CD4-positive, alpha-beta T cell treated with Interleukin-21 for 1 hour (primary cell): ENCODE measurements at regions not wholly inside any gene's neighbourhood (a gene's known extent, or its start where the extent isn't known, plus 50 kb on each side); places are given as distances from the start of the nearest gene placed in this dataset.

ENCODE experiments used
- DNase-seq: peaks from one replicate; pipeline ENCODE4 v3.0.0-alpha.2; 2020

DNA sequence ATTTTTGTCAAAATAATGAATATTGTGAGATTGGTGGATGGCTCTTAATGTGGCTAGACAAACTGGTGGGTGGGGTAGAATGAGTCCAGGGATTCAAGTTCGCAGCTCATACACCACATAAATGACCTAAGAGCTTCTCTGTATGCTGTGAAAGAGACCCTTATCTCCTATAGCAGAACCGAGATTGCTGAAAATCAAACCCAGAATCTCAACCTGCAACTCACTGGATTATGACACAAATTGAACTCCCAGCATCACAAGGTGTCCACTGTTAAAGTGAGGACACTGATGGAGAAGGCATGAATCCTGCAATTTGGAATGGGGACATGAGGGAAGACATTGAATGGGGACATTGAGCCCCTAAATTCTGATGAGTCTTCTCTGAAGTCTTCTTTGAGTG lies 51.3 kb upstream of the CNKSR3 start:
- no peak for DNase-seq

DNA sequence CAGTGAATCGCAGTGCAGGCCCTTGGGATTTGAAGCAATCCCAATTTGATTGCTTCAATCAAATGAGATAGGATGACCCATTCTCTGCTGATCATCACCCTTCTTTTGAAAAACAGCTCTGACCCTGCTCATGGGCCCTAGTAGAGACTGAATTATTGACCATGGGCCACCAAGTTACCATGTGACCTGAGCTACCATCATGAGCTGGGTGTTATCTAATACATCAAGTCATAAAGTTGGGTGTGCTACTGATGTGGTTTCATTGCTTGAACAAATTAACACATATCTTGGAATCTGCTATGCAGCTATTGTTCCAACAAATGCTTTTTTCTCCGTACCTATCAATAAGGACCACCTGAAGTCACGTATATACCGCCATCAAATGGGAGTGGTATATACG lies 54.8 kb upstream of the CNKSR3 start:
- DNase-seq, result no peak

DNA sequence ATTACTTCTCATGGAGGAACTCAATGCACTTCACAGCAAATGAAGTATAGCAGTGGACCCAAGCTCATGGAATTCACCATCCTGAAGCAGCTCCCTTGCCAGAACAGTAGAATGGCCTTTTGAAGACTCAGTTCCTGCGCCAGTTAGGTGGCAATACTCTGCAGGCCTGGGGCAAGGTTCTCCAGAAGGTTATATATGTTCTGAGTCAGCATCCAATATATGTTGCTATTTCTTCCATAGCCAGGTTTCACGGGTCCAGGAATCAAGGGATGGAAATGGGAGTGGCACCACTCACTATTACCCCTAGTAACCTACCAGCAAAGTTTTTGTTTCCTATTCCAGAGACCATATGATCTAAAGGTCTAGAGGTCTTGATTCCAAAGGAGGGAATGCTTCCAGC lies 56.4 kb upstream of the CNKSR3 start:
- no peak for DNase-seq

DNA sequence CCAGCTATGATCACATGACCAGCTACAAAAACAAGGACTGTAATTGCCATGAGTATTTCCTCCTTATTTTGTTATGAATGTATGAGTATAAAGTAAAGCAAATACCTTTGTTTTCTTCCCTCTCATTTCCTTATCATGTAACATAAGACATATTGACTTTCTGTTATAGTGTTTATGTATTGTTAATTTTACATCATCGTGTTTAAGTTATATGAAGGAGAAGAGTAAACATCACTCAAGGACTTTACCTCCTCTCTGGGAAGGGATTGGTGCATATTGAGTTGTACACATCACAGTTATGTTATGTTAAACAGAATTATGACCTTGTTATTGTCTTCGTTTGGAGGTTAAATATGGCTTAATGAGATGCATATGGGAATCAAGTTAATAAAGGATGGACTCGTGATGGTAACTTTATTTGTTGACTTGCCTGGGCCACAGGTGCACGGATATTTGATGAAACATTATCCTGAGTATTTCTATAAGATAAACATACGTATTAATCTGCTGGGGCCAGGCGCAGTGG lies 57.3 kb upstream of the CNKSR3 start:
- no peak for DNase-seq

DNA sequence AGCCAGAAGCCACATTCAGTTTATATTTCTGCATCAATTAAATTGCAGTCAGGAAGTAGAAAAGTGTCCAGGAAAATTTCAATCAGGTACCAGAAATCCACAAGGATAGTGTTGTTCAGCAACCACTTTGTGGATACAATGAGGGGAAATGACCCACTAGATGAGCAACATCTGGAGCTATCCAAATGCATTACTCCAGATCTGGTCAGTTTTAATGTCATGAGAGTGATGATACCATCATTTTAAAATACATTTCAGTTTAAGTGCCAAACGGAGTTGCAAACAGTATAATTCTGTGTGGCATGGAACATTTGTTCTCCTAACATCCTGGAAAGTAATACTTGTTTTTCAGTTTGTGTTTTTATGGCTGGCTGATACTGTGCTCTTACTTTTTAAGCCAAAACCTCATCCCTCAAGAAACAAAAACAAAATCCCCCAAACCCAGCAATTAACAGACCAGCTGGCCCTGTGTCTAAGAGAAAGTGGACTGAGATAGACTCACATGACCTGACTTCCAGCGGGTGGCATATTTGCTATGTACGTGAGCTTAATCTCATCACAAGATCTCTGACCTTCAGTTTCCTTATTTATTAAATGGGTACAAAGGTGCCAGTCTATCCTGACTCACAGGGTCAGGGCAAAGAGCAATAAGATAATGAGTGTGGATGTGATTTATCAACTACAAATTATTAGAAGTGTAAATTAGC lies 58.8 kb upstream of the CNKSR3 start:
- DNase-seq, result no peak

DNA sequence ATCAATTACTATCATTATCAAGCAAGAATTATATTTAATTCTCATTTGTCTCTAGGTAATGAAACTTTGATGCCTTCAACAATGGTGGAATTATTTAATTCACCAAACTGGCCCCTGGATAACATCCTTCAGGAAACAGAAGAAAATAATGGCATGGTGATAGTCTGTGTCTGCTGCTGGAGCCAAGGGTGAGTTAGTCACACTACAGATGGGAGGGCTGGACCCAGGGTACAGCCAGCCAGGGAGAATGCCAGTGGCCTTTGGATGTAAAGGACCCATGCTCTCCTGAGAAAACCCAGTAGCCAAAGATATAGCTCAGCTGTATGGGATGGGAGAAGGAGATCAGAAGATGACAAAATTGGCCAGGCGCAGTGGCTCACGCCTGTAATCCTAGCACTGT lies 60.0 kb upstream of the CNKSR3 start:
- DNase-seq, result no peak

DNA sequence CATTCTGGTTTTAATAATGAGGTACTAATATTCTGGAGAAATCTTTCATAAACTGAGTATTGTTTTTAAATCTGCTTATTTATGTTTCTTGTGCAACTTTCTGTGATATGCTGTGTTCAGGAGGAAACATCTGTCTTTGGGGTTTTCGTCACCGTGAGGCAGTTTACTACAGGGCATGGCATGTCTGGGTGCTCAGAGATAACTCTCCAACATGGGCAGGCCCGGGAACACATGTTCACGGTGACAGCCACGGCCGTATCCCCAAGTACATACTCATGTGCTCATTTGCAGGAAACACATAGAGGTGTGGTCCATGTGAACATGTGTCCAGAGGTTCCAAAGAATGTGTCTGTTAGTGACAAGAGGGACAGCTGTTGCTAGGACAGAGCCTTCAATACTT lies 62.1 kb upstream of the CNKSR3 start:
- DNase-seq, result no peak

DNA sequence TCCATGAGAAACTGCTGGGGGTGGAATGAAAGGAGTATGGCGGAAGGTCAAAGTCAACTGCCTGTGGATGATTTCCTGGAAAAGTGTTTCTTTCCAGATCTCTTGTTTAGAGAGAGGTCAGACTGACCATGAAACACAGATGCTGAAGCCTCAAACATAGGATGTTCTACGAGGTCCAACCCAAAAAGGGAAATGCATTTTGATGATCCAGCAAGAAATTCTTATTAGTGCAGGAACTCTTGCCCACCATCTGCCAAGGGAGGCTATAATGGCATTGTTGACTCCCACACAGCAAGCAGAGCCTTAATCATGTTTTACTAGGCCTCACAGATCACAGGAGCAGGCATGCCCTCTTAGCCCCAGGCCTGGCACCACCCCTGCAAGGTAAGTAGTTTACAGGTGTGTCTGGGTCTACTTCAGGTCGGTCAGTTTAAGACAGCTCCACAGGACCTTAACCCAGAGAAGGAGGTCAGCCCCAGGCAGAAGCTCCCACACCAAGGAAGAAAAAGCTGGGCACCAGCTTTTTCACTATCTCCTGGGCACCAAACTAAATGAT lies 67.6 kb upstream of the CNKSR3 start:
- no peak for DNase-seq

DNA sequence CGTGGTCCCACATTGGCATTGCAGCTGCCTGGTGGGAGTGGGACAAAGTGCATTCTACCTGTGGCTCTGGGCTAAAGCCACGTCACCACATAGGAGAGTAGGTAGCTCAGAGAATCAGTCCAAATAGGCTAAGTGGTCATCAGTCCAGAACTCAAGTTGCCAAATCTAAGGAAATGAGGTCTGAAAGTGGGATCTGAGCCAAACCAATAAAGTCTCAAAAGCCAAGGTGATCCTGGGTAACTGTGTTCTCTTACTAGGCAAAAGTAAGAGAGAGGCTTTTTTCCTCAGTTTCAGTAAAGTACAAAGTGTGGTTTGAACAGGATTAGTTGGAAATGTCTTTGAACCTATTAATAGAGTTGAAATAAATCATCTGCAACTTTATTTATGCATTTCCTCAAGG lies 68.6 kb upstream of the CNKSR3 start:
- no peak for DNase-seq

DNA sequence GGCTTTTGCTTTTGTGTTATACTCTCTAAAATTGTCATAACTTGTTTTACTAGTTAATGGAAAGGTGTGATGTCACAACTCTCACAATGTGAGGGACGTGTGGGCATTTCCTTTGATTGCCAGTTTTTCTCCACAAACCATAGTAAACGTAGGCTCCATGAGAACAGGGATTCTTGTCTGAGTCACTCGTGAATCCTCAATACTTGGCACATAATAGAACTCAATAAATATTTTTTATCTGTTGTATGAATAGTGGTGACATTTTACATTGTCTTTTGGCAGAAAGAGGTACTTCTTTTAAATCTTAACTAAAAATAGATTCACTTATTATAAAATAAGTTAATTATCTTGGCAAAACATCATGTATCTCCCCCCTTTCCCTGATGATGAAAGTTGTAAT lies 69.0 kb upstream of the CNKSR3 start:
- no peak for DNase-seq

DNA sequence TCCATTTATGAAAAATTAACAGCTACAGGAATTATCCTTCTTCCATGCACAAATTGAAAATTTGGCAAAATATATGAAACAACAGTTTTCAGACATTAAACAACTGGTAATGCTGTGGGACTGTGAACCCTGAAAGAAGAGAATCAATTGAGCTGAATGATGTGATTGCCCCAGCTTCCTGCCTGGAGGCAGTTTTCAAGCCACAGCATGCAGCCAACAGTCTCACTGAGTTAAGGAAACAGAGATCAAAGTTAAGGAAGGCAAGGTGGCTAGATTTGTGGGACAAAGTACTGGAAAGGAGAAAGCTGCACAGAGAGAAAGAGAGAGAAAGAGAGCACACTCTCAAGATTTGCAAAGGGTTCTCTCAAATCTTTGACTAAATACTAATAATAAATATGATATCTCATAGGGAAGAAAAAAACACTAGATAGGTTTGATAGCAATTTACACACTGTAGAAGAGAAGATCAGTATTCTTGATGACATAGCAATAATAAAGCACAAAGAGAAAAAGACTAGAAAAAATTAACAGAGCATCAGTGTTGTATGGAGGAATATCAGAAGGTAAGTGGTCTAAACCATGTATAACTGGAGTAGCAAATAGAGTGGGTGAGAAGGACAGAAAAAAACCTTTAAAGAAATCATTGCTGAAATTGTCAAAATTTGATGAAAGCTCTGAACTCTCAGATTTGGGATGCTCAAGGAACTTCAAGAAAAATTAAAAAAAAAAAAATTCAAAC lies 70.1 kb upstream of the CNKSR3 start:
- DNase-seq, result no peak

DNA sequence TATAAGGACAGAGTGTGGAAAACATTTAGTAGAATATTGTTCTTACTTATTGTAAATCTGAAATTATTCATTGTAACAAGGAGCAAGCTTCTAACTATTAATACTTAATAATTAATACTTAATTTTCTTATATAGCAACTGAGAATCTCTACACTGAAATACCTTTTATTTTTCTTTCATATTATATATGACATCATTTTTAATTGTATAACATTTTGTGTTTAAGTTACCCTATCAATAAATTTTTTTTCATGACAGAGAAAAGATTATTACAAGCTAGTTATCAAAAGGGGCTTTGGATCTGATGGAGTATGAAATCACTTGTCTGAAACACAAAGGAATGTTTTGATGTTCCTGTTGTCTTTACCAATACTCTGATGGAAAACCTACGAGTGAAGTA lies 72.2 kb upstream of the CNKSR3 start:
- no peak for DNase-seq

DNA sequence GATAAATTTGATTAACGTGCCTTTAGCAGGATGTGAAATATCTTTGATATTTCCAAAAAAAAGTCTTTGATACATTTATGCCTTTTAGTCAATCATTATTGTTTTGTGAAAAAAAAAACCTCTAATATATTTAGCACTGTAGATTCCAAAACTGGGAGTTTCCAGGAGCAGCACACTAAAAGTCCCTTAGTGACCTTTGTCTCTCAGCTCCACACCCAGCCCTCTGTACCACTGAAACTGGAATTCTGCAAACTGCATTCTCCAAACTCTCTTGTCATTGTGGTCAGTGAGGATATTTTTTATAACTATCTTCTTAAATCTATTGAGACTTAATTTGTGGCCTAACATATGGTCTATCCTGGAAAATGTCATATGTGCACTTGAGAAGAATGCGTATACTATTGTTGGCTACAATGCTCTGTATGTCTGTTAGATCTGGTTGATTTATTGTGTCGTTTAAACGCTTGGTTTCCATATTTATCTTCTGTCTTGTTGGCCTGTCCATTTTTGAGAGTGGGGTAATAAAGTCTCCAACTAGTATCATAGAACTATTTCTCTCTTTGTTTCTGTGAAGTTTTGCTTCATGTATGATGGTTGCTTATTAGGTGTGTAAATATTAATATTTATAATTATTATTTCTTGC lies 73.2 kb upstream of the CNKSR3 start:
- no peak for DNase-seq

DNA sequence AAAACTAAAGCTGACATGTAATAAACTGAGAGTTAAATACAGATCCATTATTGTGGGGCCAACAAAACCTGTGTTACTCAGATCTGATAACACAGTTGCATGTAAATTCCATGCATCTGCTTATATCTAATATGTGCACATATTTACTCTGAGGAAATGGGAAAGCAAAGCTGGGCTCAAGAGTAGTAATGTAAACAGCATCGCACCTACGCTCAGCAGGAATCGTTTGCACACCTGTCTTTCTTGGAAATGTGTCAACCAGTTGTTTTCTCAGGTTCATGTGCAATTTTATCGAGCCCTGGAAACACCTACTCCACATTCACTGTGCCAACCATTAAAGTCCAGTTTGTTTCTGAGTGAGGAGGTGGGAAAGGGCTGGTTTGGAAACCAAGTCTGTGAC lies 80.3 kb upstream of the CNKSR3 start:
- DNase-seq, result no peak

DNA sequence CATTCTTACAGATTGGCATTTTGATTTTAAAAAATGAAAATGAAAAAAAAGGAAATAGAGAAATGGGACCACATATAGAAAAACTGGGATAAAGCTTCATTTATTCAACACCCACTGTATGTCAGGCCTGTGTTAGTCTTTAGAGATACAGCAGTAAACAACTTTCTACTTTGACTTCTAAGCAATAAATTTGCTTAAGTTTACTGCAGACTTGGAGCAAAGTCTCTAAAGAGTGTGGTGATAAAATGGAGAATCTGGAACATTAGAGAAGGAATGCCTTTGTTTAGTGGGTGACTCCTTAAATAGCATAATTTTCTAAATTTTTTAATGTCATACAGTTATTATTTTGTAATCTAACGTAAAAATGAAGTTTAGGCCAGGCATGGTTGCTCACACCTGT lies 80.7 kb upstream of the CNKSR3 start:
- DNase-seq, result no peak

DNA sequence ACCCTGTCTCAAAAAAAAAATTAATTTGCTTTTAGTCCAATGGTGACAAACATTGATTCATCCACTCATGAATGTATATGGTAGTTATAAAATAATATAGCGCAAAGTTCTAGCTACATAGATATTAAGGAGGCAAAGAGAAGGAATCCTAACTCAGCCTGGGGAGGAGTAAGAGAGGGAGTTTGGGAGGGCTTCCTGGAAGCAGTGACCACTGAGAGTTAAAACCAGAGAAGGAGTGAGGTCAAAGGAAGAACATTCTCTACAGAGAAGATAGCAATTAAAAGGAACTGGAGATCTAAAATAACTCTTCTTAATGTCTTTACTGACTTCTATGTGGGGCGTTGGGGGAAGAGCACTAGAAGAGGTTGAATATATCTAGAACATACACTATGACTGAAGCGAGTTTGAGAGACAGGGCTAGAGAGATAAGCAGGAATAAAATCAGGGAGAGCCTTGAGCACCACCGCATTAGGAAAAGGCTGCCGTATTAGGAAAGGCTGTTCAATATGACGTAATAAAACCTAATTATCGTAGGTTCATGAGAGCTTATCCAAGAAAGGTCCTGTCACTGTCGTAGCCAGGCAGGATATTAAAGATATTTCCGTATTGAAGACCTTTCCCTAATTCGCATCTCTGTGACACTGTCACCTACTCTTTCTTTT lies 81.8 kb upstream of the CNKSR3 start:
- DNase-seq, result no peak

DNA sequence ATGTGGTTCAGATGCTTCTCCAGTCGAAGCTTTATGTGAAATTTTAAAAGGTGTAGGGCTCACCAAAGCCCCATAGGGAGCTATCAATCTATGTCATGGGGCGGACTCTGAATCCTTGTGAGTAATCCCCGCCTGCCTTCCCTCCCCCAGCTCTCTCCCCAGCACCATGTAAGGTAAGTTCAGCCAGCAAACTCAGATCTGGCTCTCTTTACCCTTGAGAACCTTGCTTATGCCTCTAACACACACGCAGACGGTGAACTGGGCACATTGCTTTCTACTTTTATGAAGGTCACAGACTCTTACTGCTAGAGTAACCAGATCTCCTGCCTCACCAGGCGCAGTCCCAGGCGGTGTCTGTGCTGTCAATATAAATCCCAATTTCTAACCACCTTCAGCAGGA lies 82.6 kb upstream of the CNKSR3 start:
- DNase-seq, result no peak

DNA sequence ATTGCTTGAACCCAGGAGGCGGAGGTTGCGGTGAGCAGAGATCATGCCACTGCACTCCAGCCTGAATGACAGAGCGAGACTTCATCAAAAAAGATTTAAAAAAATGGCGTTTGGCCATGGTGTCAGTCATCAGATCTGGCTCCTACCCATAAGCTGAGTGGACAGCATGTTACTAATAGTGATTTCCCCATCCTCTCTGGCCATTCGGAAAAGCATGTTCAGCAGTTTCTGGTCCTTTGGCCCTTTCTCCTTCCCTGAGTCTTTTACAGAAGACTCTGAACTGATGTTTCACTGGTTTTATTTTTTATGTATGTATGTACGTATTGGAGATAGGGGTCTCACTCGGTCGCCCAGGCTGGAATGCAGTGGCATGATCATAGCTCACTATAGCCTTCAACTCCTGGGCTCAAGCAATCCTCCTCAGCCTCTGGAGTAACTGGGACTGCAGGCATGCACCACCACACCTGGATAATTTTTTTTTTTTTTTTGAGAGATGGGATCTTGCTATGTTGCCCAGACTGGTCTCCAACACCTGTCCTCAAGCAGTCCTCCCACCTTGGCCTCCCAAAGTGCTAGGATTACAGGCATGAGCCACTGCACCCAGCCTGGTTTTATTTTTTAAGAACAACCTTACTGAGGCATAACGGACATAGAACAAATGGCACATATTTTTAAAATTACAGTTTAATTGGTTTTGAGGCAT lies 84.2 kb upstream of the CNKSR3 start:
- no peak for DNase-seq

DNA sequence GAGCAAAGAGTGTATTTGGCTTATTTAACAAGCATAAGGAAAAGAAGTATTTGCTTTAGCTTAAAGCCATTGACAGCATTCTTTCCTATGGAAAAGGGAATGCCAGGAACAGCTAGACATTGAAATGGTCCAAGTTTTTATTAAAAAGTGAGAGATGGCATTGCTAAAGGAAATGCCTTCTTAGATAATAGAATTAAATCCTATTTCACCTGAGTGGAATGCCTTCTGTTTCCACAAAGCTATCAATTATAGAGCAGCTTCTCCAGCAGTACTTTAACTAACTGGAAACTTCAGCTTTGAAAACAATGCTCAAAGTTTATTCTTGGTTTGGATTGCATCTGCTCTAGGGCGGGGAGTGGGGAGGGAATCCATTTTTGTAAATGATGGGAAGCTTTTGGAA lies 85.1 kb upstream of the CNKSR3 start:
- DNase-seq, result no peak

DNA sequence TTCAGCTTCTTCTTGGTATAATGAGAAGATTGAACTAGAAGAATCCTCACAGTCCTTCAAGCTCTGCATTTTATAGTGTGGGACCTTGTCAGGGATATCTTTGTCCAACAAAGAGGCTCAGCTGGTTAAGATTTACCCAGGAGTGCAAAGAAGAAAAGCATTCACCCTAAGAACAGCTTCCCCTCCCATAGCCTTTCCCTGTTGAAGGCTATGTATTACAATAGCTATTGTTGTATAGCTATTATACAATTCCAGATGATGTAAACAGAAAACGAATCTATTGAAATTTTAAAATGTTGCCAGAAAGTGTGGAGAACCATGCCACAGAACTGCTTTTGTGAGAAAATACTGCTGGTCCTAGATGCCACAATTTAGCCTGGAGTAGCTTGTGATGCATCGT lies 85.5 kb upstream of the CNKSR3 start:
- DNase-seq, result no peak

DNA sequence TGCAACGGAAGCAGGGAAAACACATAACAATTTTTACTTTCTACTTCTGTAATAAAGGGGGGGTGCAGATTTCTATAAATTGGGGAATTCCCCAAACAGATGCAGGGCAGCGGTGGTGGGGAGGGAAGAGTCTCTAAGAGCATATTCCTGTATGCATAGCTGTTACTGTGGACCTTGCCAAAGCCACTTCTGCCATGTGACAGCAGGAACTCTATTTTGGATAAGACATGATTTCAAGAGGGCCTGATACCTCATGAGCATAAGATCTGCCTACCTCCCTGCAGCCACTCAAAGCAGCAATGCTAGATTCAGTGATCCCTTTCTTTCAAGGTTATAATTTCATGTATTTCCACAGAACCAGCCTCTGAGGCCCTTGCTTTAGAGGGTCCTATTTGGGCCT lies 86.2 kb upstream of the CNKSR3 start:
- DNase-seq, result no peak

DNA sequence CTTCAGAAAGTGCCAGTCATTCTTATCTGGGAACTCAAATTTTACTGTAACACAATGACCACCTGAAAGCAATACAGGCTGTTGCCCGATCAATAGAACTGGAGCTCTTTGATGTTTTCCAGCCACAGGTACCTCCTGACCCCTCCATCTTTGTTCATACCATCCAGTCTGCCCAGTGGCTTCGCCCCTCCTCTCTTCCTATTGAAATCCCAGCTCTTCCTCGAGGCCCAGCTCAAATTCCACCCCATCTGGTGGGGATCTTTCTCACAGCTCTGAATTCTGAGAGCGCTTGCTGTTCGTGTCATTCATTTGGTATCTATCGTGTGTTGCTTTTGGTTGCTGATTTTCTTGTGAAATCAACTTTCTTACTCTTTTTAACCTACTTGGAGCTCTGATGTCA lies 87.9 kb upstream of the CNKSR3 start:
- no peak for DNase-seq

DNA sequence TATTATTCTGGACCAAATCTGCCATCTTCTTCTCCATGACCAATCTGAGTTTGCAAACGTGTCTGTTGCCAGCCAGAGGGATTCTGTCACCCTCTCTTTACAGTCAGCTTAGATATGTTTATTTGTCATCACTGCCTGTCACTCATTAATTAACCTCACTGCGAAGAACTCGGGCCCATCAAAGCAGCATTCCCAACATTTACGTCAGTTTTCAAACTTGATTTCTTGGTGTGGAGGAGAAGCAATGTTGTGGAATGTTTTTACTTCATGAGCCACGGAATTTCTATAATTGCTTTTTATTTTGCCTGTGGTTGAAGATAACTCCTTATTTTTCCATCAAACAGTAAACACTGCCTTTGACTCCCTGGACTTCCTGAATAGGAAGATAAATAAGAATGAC lies 91.8 kb upstream of the CNKSR3 start:
- DNase-seq, result no peak
